ENCODE measurements at regions not wholly inside any gene's neighbourhood (a gene's known extent, or its start where the extent isn't known, plus 50 kb on each side); places are given as distances from the start of the nearest gene placed in this dataset.

DNA sequence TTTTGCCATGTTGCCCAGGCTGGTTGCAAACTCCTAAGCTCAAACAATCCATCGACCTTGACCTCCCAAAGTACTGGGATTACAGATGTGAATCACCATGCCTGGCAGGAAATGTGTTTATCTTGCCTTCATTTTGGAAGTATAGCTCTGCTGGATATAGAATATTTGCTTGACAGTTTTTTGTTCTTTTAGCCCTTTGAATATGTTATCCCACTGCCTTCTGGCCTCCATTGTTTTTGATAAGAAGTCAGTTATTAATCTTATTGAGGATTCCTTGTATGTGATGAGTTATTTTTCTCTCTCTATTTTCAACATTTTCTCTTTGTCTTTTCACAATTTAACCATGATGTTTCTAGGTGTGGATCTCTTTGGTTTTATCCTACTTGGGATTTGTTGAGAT is 112.9 kb upstream of the RAB3GAP2 start:
- TF ChIP-seq, protein P1, sequence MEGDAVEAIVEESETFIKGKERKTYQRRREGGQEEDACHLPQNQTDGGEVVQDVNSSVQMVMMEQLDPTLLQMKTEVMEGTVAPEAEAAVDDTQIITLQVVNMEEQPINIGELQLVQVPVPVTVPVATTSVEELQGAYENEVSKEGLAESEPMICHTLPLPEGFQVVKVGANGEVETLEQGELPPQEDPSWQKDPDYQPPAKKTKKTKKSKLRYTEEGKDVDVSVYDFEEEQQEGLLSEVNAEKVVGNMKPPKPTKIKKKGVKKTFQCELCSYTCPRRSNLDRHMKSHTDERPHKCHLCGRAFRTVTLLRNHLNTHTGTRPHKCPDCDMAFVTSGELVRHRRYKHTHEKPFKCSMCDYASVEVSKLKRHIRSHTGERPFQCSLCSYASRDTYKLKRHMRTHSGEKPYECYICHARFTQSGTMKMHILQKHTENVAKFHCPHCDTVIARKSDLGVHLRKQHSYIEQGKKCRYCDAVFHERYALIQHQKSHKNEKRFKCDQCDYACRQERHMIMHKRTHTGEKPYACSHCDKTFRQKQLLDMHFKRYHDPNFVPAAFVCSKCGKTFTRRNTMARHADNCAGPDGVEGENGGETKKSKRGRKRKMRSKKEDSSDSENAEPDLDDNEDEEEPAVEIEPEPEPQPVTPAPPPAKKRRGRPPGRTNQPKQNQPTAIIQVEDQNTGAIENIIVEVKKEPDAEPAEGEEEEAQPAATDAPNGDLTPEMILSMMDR (IDR thresholded peaks at IDR 0.05; ENCODE audit: unreplicated experiment), result no peak
- no peak overlapping the region for H3K27ac Mint-ChIP-seq (ENCODE audit: unreplicated experiment)
- no peaks in the 10 kb centered on the region for H3K36me3 Mint-ChIP-seq (ENCODE audit: low read depth, unreplicated experiment)
- H3K27me3 Mint-ChIP-seq (ENCODE audit: unreplicated experiment), result peaks cover 4% of the 10 kb centered on the region
- H3K9me3 Mint-ChIP-seq (ENCODE audit: unreplicated experiment), result peaks cover 3% of the 10 kb centered on the region
- no peak for DNase-seq (ENCODE audit: low spot score)
- no peak overlapping the region for H3K4me3 Mint-ChIP-seq (ENCODE audit: unreplicated experiment)
- peaks cover 7% of the 10 kb centered on the region for H3K4me1 Mint-ChIP-seq (ENCODE audit: unreplicated experiment)

DNA sequence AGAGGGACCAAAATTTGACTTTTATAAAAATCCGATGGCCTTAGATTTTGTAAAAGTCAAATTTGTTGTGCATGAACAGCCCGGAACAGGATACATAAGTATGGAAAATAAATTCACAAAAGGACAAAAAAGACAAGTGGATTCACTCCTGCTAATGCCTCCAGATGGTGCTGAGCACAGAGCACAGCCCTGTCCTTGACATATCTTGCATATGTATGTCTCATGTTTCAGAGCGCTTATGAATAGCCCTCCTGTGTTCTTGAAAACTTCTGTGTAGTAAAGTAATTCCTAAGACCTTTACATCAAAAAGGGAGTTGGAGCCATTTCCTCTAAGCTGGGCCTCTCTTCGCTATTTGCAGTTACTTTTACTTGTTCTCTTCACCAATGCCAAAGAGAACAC is 110.7 kb upstream of the RAB3GAP2 start:
- H3K27me3 Mint-ChIP-seq (ENCODE audit: unreplicated experiment), result no peaks in the 10 kb centered on the region
- no peak overlapping the region for H3K4me3 Mint-ChIP-seq (ENCODE audit: unreplicated experiment)
- H3K36me3 Mint-ChIP-seq (ENCODE audit: low read depth, unreplicated experiment), result no peaks in the 10 kb centered on the region
- no peak for DNase-seq (ENCODE audit: low spot score)
- no peaks in the 10 kb centered on the region for H3K4me1 Mint-ChIP-seq (ENCODE audit: unreplicated experiment)
- H3K9me3 Mint-ChIP-seq (ENCODE audit: unreplicated experiment), result peaks cover 4% of the 10 kb centered on the region
- TF ChIP-seq, protein P1 (IDR thresholded peaks at IDR 0.05; ENCODE audit: unreplicated experiment), result no peak
- no peak overlapping the region for H3K27ac Mint-ChIP-seq (ENCODE audit: unreplicated experiment)

DNA sequence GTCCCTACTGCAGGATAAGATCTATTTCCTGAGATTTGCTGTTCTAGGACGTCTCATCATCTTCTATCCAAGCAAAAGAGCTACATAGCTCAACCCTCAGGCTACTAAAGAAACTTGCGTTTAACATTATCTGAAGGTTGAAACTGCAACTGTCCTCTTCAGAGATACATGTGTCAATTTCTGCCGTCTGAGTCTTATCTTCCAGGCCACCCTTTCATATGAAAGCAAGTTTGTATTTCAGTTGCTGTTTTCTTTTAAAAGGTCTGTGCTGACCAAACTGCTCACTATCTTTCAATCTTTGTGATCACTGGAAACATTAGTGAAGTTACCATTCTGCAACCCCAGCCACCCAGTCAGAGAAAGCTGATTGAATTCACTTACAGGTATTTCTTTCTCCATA is 108.6 kb upstream of the RAB3GAP2 start:
- no peak for DNase-seq (ENCODE audit: low spot score)
- H3K4me3 Mint-ChIP-seq (ENCODE audit: unreplicated experiment), result no peak overlapping the region
- no peaks in the 10 kb centered on the region for H3K4me1 Mint-ChIP-seq (ENCODE audit: unreplicated experiment)
- peaks cover 1% of the 10 kb centered on the region for H3K27me3 Mint-ChIP-seq (ENCODE audit: unreplicated experiment)
- H3K9me3 Mint-ChIP-seq (ENCODE audit: unreplicated experiment), result peaks cover 4% of the 10 kb centered on the region
- no peaks in the 10 kb centered on the region for H3K36me3 Mint-ChIP-seq (ENCODE audit: low read depth, unreplicated experiment)
- no peak overlapping the region for H3K27ac Mint-ChIP-seq (ENCODE audit: unreplicated experiment)
- TF ChIP-seq, protein P1 (IDR thresholded peaks at IDR 0.05; ENCODE audit: unreplicated experiment), result no peak

DNA sequence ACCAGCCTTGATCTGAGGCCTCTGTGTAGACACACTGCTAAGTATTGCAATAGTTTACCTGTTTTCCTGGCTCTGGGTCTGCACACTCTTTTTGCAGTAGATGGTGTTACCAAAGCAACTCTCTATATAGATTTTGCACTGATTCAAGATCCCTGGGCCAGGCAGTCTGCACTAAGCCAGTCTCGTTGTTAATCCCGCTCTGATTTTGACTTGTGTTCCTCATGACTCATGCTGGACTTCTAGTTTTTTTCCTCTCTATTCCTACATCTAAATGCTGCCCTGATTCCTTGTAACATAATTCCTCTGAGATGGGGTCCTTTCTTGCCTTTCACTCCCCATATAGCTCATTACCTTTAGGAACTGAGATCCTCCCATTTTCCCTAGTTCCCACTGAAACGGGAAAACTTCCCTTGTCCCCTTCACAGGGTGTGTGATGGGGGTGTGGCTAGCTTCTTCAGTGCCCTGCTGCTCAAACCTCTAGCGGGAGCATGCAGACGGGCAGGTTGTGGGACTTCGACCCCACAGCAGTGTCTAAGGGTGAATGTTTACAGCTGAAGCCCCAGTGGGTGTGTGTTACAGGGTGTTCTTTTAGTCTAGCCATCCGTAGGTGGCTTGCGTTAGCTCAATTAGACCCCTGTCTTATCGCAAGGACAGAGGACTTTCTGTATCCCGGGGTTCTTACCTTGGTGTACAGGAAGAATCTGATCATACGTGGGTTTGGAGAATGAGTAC is 106.5 kb upstream of the RAB3GAP2 start:
- Mint-ChIP-seq H3K4me1 (ENCODE audit: unreplicated experiment) (no peaks in the 10 kb centered on the region), H3K4me3 (ENCODE audit: unreplicated experiment) (no peak overlapping the region), H3K36me3 (ENCODE audit: low read depth, unreplicated experiment) (no peaks in the 10 kb centered on the region), H3K9me3 (ENCODE audit: unreplicated experiment) (peaks cover 4% of the 10 kb centered on the region), H3K27me3 (ENCODE audit: unreplicated experiment) (peaks cover 1% of the 10 kb centered on the region), H3K27ac (ENCODE audit: unreplicated experiment) (no peak overlapping the region)
- DNase-seq (ENCODE audit: low spot score), result no peak
- TF ChIP-seq, protein P1 (IDR thresholded peaks at IDR 0.05; ENCODE audit: unreplicated experiment), result no peak

DNA sequence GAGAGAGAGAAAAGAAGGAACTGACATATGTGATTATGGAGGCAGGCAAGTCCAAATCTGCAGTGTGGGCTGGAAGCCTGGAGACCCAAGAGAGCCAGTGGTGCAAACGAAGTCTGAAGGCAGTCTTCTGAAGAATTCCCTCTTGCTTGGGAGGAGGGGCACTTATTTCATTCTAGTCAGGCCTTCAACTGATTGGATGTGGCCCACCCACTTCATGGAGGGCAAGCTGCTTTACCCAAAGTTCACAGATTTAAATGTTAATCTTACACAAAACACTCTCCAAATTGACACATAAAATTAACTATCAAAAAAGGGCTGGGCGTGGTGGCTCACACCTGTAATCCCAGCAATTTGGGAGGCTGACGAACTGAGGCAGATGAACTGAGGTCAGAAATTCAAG is 103.5 kb upstream of the RAB3GAP2 start:
- DNase-seq (ENCODE audit: low spot score), result no peak
- no peaks in the 10 kb centered on the region for H3K36me3 Mint-ChIP-seq (ENCODE audit: low read depth, unreplicated experiment)
- no peak overlapping the region for H3K27ac Mint-ChIP-seq (ENCODE audit: unreplicated experiment)
- no peak overlapping the region for H3K4me3 Mint-ChIP-seq (ENCODE audit: unreplicated experiment)
- peaks cover under 1% of the 10 kb centered on the region for H3K4me1 Mint-ChIP-seq (ENCODE audit: unreplicated experiment)
- H3K9me3 Mint-ChIP-seq (ENCODE audit: unreplicated experiment), result peaks cover 4% of the 10 kb centered on the region
- TF ChIP-seq, protein P1 (IDR thresholded peaks at IDR 0.05; ENCODE audit: unreplicated experiment), result no peak
- peaks cover 1% of the 10 kb centered on the region for H3K27me3 Mint-ChIP-seq (ENCODE audit: unreplicated experiment)
